Liver (tissue), 3 donors: ENCODE measurements at regions not wholly inside any gene's neighbourhood (a gene's known extent, or its start where the extent isn't known, plus 50 kb on each side); places are given as distances from the start of the nearest gene placed in this dataset.

ENCODE experiments used
- ATF3 ChIP-seq: IDR thresholded peaks from 2 replicates; pipeline ENCODE4 v1.6.1; 2016; ENCODE audit warnings: antibody characterized with exemption
- CTCF ChIP-seq: fragments of 150-350 bp; IDR thresholded peaks from 2 replicates; pipeline ENCODE4 v1.5.1; 2017; ENCODE audit warnings: improper control_type of control experiment, low read depth, low read length; ENCODE audit not compliant: missing input control
- EGR1 ChIP-seq, 2 donors: IDR thresholded peaks; 2 replicates each; pipeline ENCODE4 v1.6.1; 2016 to 2018; ENCODE audit warnings: antibody characterized with exemption in 2 of 2, low read depth in 2 of 2
- FOXA1 ChIP-seq: IDR thresholded peaks from 2 replicates; pipeline ENCODE4 v1.6.1; 2016; ENCODE audit warnings: antibody characterized with exemption
- GABPA ChIP-seq, 2 donors: IDR thresholded peaks in 1 of 2; conservative IDR thresholded peaks in 1 of 2; 2 replicates each; pipeline ENCODE4 v1.6.1; 2016; ENCODE audit warnings: antibody characterized with exemption in 2 of 2, mild to moderate bottlenecking in 1 of 2, moderate library complexity in 1 of 2
- HNF4A ChIP-seq, 2 donors: conservative IDR thresholded peaks; 2 replicates each; pipeline ENCODE4 v1.6.1; 2016; ENCODE audit warnings: antibody characterized with exemption in 2 of 2, mild to moderate bottlenecking in 2 of 2
- MAX ChIP-seq: IDR thresholded peaks from 2 replicates; pipeline ENCODE4 v1.6.1; 2016; ENCODE audit warnings: antibody characterized with exemption
- RAD21 ChIP-seq, 2 donors: IDR thresholded peaks; 2 replicates each; pipeline ENCODE4 v1.6.1; 2016; ENCODE audit warnings: antibody characterized with exemption in 2 of 2, mild to moderate bottlenecking in 2 of 2
- REST ChIP-seq: IDR thresholded peaks from 2 replicates; pipeline ENCODE4 v1.6.1; 2016; ENCODE audit warnings: antibody characterized with exemption, mild to moderate bottlenecking
- RXRA ChIP-seq, 2 donors: IDR thresholded peaks; 2 replicates each; pipeline ENCODE4 v1.6.1; 2017 to 2018; ENCODE audit warnings: antibody characterized with exemption in 2 of 2, mild to moderate bottlenecking in 1 of 2
- SP1 ChIP-seq: IDR thresholded peaks from 2 replicates; pipeline ENCODE4 v1.6.1; 2018; ENCODE audit warnings: antibody characterized with exemption, mild to moderate bottlenecking
- TAF1 ChIP-seq: conservative IDR thresholded peaks from 2 replicates; pipeline ENCODE4 v1.6.1; 2016; ENCODE audit warnings: antibody characterized with exemption, mild to moderate bottlenecking
- YY1 ChIP-seq: IDR thresholded peaks from 2 replicates; pipeline ENCODE4 v1.6.1; 2016; ENCODE audit warnings: antibody characterized with exemption, mild to moderate bottlenecking
- ZBTB33 ChIP-seq: IDR thresholded peaks from 2 replicates; pipeline ENCODE4 v1.6.1; 2016; ENCODE audit warnings: antibody characterized with exemption
- donor health status: healthy.
- donor health status: healthy.

- no peak for TF ChIP-seq MAX
- no peak for TF ChIP-seq ATF3
- TF ChIP-seq CTCF, result no peak
- no peak for TF ChIP-seq EGR1 (IDR thresholded peaks at IDR 0.05; ENCODE audit: low read depth in 2 of 2)
- TF ChIP-seq RAD21 (IDR thresholded peaks at IDR 0.05), result no peak
- TF ChIP-seq RXRA (IDR thresholded peaks at IDR 0.05), result no peak
- TF ChIP-seq HNF4A (conservative IDR thresholded peaks at IDR 0.05), result no peak
- TF ChIP-seq REST, result no peak
- no peak for TF ChIP-seq FOXA1
- TF ChIP-seq SP1, result no peak
- no peak for TF ChIP-seq TAF1
- no peak for TF ChIP-seq YY1
- TF ChIP-seq GABPA (IDR thresholded peaks at IDR 0.05 in 1 of 2, conservative IDR thresholded peaks at IDR 0.05 in 1 of 2), result no peak
- TF ChIP-seq ZBTB33, result no peak
Observed at GRCh38 chr5:121380066-121380465, 471.6 kb upstream of the FTMT start.
